ENCODE measurements at regions not wholly inside any gene's neighbourhood (a gene's known extent, or its start where the extent isn't known, plus 50 kb on each side); places are given as distances from the start of the nearest gene placed in this dataset.

GRCh38 chr18:60888071-60888624, 445.1 kb upstream of the CDH20 start:
- no peak for DNase-seq (ENCODE audit: low spot score)
- ATAC-seq (ENCODE audit: low read depth): no peak
- Histone ChIP-seq H3K9me3 (ENCODE audit: severe bottlenecking) (no peaks in the 10 kb centered on the region), H3K36me3 (ENCODE audit: low read depth) (no peaks in the 10 kb centered on the region), H3K4me1 (ENCODE audit: insufficient read depth, poor library complexity, severe bottlenecking) (peaks cover 18% of the 10 kb centered on the region), H3K27ac (ENCODE audit: poor library complexity, severe bottlenecking) (no peak overlapping the region), H3K4me3 (ENCODE audit: severe bottlenecking) (no peak overlapping the region), H3K27me3 (ENCODE audit: insufficient read depth, poor library complexity, severe bottlenecking) (no peaks in the 10 kb centered on the region)
- no peak for TF ChIP-seq CTCF (IDR thresholded peaks at IDR 0.05; ENCODE audit: poor library complexity, severe bottlenecking)

GRCh38 chr18:60889442-60889841, 443.8 kb upstream of the CDH20 start:
- H3K27ac ChIP-seq (ENCODE audit: poor library complexity, severe bottlenecking): no peak overlapping the region
- H3K4me1 ChIP-seq (ENCODE audit: insufficient read depth, poor library complexity, severe bottlenecking): peaks cover 31% of the 10 kb centered on the region
- DNase-seq (ENCODE audit: low spot score) (no peak), ATAC-seq (ENCODE audit: low read depth) (no peak)
- no peaks in the 10 kb centered on the region for H3K36me3 ChIP-seq (ENCODE audit: low read depth)
- no peaks in the 10 kb centered on the region for H3K27me3 ChIP-seq (ENCODE audit: insufficient read depth, poor library complexity, severe bottlenecking)
- H3K4me3 ChIP-seq (ENCODE audit: severe bottlenecking): no peak overlapping the region
- H3K9me3 ChIP-seq (ENCODE audit: severe bottlenecking): no peaks in the 10 kb centered on the region
- TF ChIP-seq CTCF (IDR thresholded peaks at IDR 0.05; ENCODE audit: poor library complexity, severe bottlenecking): no peak

- Histone ChIP-seq H3K4me3 (ENCODE audit: severe bottlenecking) (no peak overlapping the region), H3K27ac (ENCODE audit: poor library complexity, severe bottlenecking) (peak overlapping the region; percentile 96), H3K27me3 (ENCODE audit: insufficient read depth, poor library complexity, severe bottlenecking) (no peaks in the 10 kb centered on the region), H3K4me1 (ENCODE audit: insufficient read depth, poor library complexity, severe bottlenecking) (peaks cover 47% of the 10 kb centered on the region), H3K36me3 (ENCODE audit: low read depth) (no peaks in the 10 kb centered on the region), H3K9me3 (ENCODE audit: severe bottlenecking) (no peaks in the 10 kb centered on the region)
- DNase-seq (ENCODE audit: low spot score) (no peak), ATAC-seq (ENCODE audit: low read depth) (no peak)
- no peak for TF ChIP-seq CTCF (IDR thresholded peaks at IDR 0.05; ENCODE audit: poor library complexity, severe bottlenecking)
These were observed 441.3 kb upstream of the CDH20 start for GRCh38 chr18:60891936-60892335.

- no peaks in the 10 kb centered on the region for H3K27me3 ChIP-seq (ENCODE audit: insufficient read depth, poor library complexity, severe bottlenecking)
- DNase-seq (ENCODE audit: low spot score): no peak
- H3K4me3 ChIP-seq (ENCODE audit: severe bottlenecking): no peak overlapping the region
- no peaks in the 10 kb centered on the region for H3K36me3 ChIP-seq (ENCODE audit: low read depth)
- peak; percentile 49 for ATAC-seq (ENCODE audit: low read depth)
- peak overlapping the region; percentile 96 for H3K27ac ChIP-seq (ENCODE audit: poor library complexity, severe bottlenecking)
- TF ChIP-seq CTCF (IDR thresholded peaks at IDR 0.05; ENCODE audit: poor library complexity, severe bottlenecking): no peak
- H3K9me3 ChIP-seq (ENCODE audit: severe bottlenecking): no peaks in the 10 kb centered on the region
- peaks cover 47% of the 10 kb centered on the region for H3K4me1 ChIP-seq (ENCODE audit: insufficient read depth, poor library complexity, severe bottlenecking)
These were observed 440.8 kb upstream of the CDH20 start for GRCh38 chr18:60892441-60892840.

GRCh38 chr18:60892855-60893254, 440.4 kb upstream of the CDH20 start:
- ATAC-seq (ENCODE audit: low read depth): peak; percentile 86
- peak; percentile 81 for DNase-seq (ENCODE audit: low spot score)
- H3K9me3 ChIP-seq (ENCODE audit: severe bottlenecking): no peaks in the 10 kb centered on the region
- H3K27ac ChIP-seq (ENCODE audit: poor library complexity, severe bottlenecking): peak overlapping the region; percentile 96
- no peaks in the 10 kb centered on the region for H3K27me3 ChIP-seq (ENCODE audit: insufficient read depth, poor library complexity, severe bottlenecking)
- H3K4me1 ChIP-seq (ENCODE audit: insufficient read depth, poor library complexity, severe bottlenecking): peaks cover 47% of the 10 kb centered on the region
- H3K4me3 ChIP-seq (ENCODE audit: severe bottlenecking): no peak overlapping the region
- no peak for TF ChIP-seq CTCF (IDR thresholded peaks at IDR 0.05; ENCODE audit: poor library complexity, severe bottlenecking)
- no peaks in the 10 kb centered on the region for H3K36me3 ChIP-seq (ENCODE audit: low read depth)
